ENCODE measurements at regions not wholly inside any gene's neighbourhood (a gene's known extent, or its start where the extent isn't known, plus 50 kb on each side); places are given as distances from the start of the nearest gene placed in this dataset.

- TF ChIP-seq POLR2A (IDR thresholded peaks at IDR 0.05; ENCODE audit: low read length): no peak
- TF ChIP-seq GATA1 (IDR thresholded peaks at IDR 0.05; ENCODE audit: low read depth, low read length): no peak
Measured at GRCh38 chr7:25694211-25694610, 457.8 kb upstream of the NFE2L3 start.

Data from erythroblast (primary cell).